ENCODE measurements at regions not wholly inside any gene's neighbourhood (a gene's known extent, or its start where the extent isn't known, plus 50 kb on each side); places are given as distances from the start of the nearest gene placed in this dataset.

GRCh38 chr13:99893567-99893966 is 78.0 kb downstream of the ZIC5 start:
- H3K9me3 ChIP-seq (ENCODE audit: control insufficient read depth in 2 of 2, insufficient read depth in 1 of 2, low read depth in 1 of 2, low read length in 1 of 2), result no peaks in the 10 kb centered on the region
- H3K27ac ChIP-seq (ENCODE audit: low read depth in 2 of 2, low read length in 1 of 2), result no peak overlapping the region
- 88 to 94% methylated on average over 9 of the region's 9 CpGs for WGBS, 2 donors
- no peaks in the 10 kb centered on the region for H3K36me3 ChIP-seq (ENCODE audit: control insufficient read depth in 2 of 2, insufficient read depth in 2 of 2, low read length in 1 of 2)
- peaks cover 4 to 6% of the 10 kb centered on the region in 2 donors for H3K4me1 ChIP-seq (ENCODE audit: control insufficient read depth in 2 of 2, insufficient read depth in 2 of 2, low read length in 1 of 2)
- no peak overlapping the region for H3K4me3 ChIP-seq (ENCODE audit: low read depth in 1 of 2, low read length in 2 of 2)
- H3K27me3 ChIP-seq (ENCODE audit: control insufficient read depth in 1 of 2, insufficient read depth in 2 of 2, low read length in 2 of 2), result peaks cover 3 to 12% of the 10 kb centered on the region in 2 donors

DNA sequence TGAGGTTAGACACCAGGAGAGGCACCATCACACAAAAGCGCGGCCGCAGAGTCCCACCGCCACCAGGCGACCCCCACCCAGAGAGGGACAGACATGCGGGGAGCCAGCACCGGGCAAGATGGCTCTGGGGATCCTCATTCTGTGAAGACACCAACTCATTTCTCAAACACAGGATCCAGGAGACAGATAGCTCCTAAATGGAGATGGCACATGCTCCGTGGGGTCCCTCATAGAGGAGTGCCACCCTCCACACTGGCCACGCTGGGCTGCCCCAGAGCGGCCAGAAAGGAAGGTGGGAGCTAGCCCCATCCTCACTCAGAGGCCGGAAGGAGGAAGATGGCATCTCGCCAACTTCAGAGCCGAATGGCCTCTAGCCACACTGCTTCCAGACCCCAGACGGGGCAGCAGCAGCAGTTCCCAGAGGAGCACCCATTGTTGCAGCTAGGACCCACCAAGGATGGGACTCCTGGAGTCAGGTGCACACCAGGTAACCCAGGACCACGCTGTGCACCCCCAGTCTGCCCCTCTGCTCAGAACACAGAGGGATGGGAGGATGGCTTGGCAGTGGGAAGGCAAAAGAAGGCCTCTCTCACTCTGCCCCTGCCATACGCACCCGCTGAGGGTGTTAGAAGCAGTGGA is 78.6 kb downstream of the ZIC5 start:
- Histone ChIP-seq H3K27ac (ENCODE audit: low read depth in 2 of 2, low read length in 1 of 2) (no peak overlapping the region), H3K4me1 (ENCODE audit: control insufficient read depth in 2 of 2, insufficient read depth in 2 of 2, low read length in 1 of 2) (peaks cover 4 to 6% of the 10 kb centered on the region in 2 donors), H3K27me3 (ENCODE audit: control insufficient read depth in 1 of 2, insufficient read depth in 2 of 2, low read length in 2 of 2) (peaks cover 3 to 12% of the 10 kb centered on the region in 2 donors), H3K36me3 (ENCODE audit: control insufficient read depth in 2 of 2, insufficient read depth in 2 of 2, low read length in 1 of 2) (no peaks in the 10 kb centered on the region), H3K4me3 (ENCODE audit: low read depth in 1 of 2, low read length in 2 of 2) (no peak overlapping the region), H3K9me3 (ENCODE audit: control insufficient read depth in 2 of 2, insufficient read depth in 1 of 2, low read depth in 1 of 2, low read length in 1 of 2) (no peaks in the 10 kb centered on the region)
- WGBS, 2 donors, result 93 to 94% methylated on average over 17 of the region's 17 CpGs

GRCh38 chr13:99892196-99892613 is 79.4 kb downstream of the ZIC5 start:
- H3K4me1 ChIP-seq (ENCODE audit: control insufficient read depth in 2 of 2, insufficient read depth in 2 of 2, low read length in 1 of 2), result peaks cover 4 to 6% of the 10 kb centered on the region in 2 donors
- peaks cover 3 to 12% of the 10 kb centered on the region in 2 donors for H3K27me3 ChIP-seq (ENCODE audit: control insufficient read depth in 1 of 2, insufficient read depth in 2 of 2, low read length in 2 of 2)
- no peaks in the 10 kb centered on the region for H3K9me3 ChIP-seq (ENCODE audit: control insufficient read depth in 2 of 2, insufficient read depth in 1 of 2, low read depth in 1 of 2, low read length in 1 of 2)
- no peak overlapping the region for H3K27ac ChIP-seq (ENCODE audit: low read depth in 2 of 2, low read length in 1 of 2)
- H3K36me3 ChIP-seq (ENCODE audit: control insufficient read depth in 2 of 2, insufficient read depth in 2 of 2, low read length in 1 of 2), result no peaks in the 10 kb centered on the region
- no peak overlapping the region for H3K4me3 ChIP-seq (ENCODE audit: low read depth in 1 of 2, low read length in 2 of 2)
- 76 to 80% methylated on average over 8 of the region's 8 CpGs for WGBS, 2 donors

DNA sequence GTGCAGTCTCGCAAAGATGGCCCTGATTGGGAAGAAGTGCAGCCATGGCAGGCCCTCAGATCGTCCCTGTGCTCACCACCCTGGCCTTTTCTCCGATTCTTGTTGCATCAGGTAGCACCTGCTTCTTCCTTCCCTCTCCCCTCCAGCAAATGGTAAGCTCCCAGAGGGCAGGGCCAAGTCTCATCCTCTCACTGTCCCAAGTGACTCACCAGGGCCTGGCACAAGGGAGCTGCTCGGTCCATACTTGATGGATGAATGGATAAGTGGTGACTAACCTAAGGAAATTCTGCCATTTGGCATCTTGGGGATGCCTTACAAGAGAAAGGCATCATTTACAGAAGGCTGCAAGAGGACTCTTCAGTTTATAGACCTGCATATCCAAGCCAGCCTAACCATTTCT is 84.9 kb downstream of the ZIC5 start:
- Histone ChIP-seq H3K4me3 (ENCODE audit: low read depth in 1 of 2, low read length in 2 of 2) (no peak overlapping the region), H3K4me1 (ENCODE audit: control insufficient read depth in 2 of 2, insufficient read depth in 2 of 2, low read length in 1 of 2) (no peaks in the 10 kb centered on the region), H3K27ac (ENCODE audit: low read depth in 2 of 2, low read length in 1 of 2) (no peak overlapping the region), H3K36me3 (ENCODE audit: control insufficient read depth in 2 of 2, insufficient read depth in 2 of 2, low read length in 1 of 2) (no peaks in the 10 kb centered on the region), H3K27me3 (ENCODE audit: control insufficient read depth in 1 of 2, insufficient read depth in 2 of 2, low read length in 2 of 2) (no peaks in the 10 kb centered on the region), H3K9me3 (ENCODE audit: control insufficient read depth in 2 of 2, insufficient read depth in 1 of 2, low read depth in 1 of 2, low read length in 1 of 2) (no peaks in the 10 kb centered on the region)
- 87 to 94% methylated on average over 4 of the region's 4 CpGs for WGBS, 2 donors

DNA sequence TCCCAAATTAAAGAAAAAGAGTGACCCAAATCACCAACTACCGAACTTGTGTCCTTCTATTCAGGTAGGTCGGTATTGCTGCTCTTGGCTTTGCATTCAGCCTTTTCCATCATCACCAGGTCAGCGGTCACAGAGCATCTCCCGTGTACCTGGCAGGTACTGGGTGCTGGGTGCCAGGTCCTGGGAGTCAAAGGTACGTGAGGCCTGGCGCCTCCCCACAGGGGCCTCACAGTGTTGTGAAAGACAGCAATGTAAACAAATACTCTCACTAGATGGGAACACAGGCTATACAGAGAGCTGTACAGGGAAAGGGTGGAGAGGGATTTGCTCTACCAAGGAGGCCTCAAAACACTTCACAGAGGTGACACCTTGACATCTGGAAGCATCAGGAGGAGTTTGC is 86.7 kb downstream of the ZIC5 start:
- H3K27me3 ChIP-seq (ENCODE audit: control insufficient read depth in 1 of 2, insufficient read depth in 2 of 2, low read length in 2 of 2), result no peaks in the 10 kb centered on the region
- H3K4me3 ChIP-seq (ENCODE audit: low read depth in 1 of 2, low read length in 2 of 2), result no peak overlapping the region
- WGBS, 2 donors, result 69 to 83% methylated on average over 6 of the region's 6 CpGs
- no peaks in the 10 kb centered on the region for H3K36me3 ChIP-seq (ENCODE audit: control insufficient read depth in 2 of 2, insufficient read depth in 2 of 2, low read length in 1 of 2)
- H3K27ac ChIP-seq (ENCODE audit: low read depth in 2 of 2, low read length in 1 of 2), result no peak overlapping the region
- H3K9me3 ChIP-seq (ENCODE audit: control insufficient read depth in 2 of 2, insufficient read depth in 1 of 2, low read depth in 1 of 2, low read length in 1 of 2), result no peaks in the 10 kb centered on the region
- no peaks in the 10 kb centered on the region for H3K4me1 ChIP-seq (ENCODE audit: control insufficient read depth in 2 of 2, insufficient read depth in 2 of 2, low read length in 1 of 2)

DNA sequence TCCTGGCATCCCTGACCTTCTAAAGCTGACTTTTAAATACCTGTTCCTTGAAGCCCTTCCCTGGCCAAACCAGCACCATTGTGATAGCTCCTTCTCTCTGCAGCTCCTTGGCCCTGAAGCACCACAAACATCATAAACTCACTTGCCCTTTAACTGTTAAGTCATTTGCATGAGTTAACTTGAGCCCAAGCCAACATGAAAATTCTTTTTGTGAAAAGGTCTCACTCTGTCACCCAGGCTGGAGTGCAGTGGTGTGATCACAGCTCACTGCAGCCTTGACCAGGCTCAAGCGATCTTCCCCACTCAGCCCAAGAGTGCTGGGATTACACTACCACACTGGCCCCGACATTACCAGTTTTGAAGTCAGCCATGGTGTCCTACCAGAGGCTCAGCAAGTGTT is 87.8 kb downstream of the ZIC5 start:
- H3K27me3 ChIP-seq (ENCODE audit: control insufficient read depth in 1 of 2, insufficient read depth in 2 of 2, low read length in 2 of 2), result no peaks in the 10 kb centered on the region
- H3K4me3 ChIP-seq (ENCODE audit: low read depth in 1 of 2, low read length in 2 of 2), result no peak overlapping the region
- WGBS, 2 donors, result 92 to 93% methylated on average over 2 of the region's 2 CpGs
- H3K36me3 ChIP-seq (ENCODE audit: control insufficient read depth in 2 of 2, insufficient read depth in 2 of 2, low read length in 1 of 2), result no peaks in the 10 kb centered on the region
- H3K4me1 ChIP-seq (ENCODE audit: control insufficient read depth in 2 of 2, insufficient read depth in 2 of 2, low read length in 1 of 2), result no peaks in the 10 kb centered on the region
- no peak overlapping the region for H3K27ac ChIP-seq (ENCODE audit: low read depth in 2 of 2, low read length in 1 of 2)
- no peaks in the 10 kb centered on the region for H3K9me3 ChIP-seq (ENCODE audit: control insufficient read depth in 2 of 2, insufficient read depth in 1 of 2, low read depth in 1 of 2, low read length in 1 of 2)

GRCh38 chr13:99878921-99879610 is 92.5 kb downstream of the ZIC5 start:
- no peaks in the 10 kb centered on the region for H3K36me3 ChIP-seq (ENCODE audit: control insufficient read depth in 2 of 2, insufficient read depth in 2 of 2, low read length in 1 of 2)
- no peaks in the 10 kb centered on the region for H3K9me3 ChIP-seq (ENCODE audit: control insufficient read depth in 2 of 2, insufficient read depth in 1 of 2, low read depth in 1 of 2, low read length in 1 of 2)
- no peak overlapping the region for H3K4me3 ChIP-seq (ENCODE audit: low read depth in 1 of 2, low read length in 2 of 2)
- no peak overlapping the region for H3K27ac ChIP-seq (ENCODE audit: low read depth in 2 of 2, low read length in 1 of 2)
- H3K27me3 ChIP-seq (ENCODE audit: control insufficient read depth in 1 of 2, insufficient read depth in 2 of 2, low read length in 2 of 2), result no peaks in the 10 kb centered on the region
- 78 to 80% methylated on average over 13 of the region's 13 CpGs for WGBS, 2 donors
- H3K4me1 ChIP-seq (ENCODE audit: control insufficient read depth in 2 of 2, insufficient read depth in 2 of 2, low read length in 1 of 2), result no peaks in the 10 kb centered on the region

DNA sequence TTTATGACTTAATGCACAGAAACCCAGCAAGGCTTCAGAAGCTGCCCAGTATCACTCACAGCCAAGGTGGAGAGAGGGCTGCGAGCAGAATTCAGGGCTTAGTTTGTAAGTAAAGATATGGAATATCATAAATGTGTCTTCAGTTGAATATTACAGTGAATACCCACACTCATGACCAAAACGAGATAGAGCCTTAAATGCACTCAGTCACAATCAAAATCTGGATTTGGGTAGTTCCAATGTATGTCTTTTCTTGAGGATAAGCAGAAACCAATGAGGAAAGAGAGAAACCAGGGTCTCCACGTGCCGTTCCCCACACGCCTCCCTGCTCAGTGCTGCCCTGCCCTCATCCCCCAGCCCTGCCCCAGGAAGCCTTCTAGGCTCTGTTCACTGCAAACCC is 94.9 kb downstream of the ZIC5 start:
- Histone ChIP-seq H3K9me3 (ENCODE audit: control insufficient read depth in 2 of 2, insufficient read depth in 1 of 2, low read depth in 1 of 2, low read length in 1 of 2) (no peaks in the 10 kb centered on the region), H3K27ac (ENCODE audit: low read depth in 2 of 2, low read length in 1 of 2) (no peak overlapping the region), H3K36me3 (ENCODE audit: control insufficient read depth in 2 of 2, insufficient read depth in 2 of 2, low read length in 1 of 2) (no peaks in the 10 kb centered on the region), H3K4me3 (ENCODE audit: low read depth in 1 of 2, low read length in 2 of 2) (no peak overlapping the region), H3K27me3 (ENCODE audit: control insufficient read depth in 1 of 2, insufficient read depth in 2 of 2, low read length in 2 of 2) (no peaks in the 10 kb centered on the region), H3K4me1 (ENCODE audit: control insufficient read depth in 2 of 2, insufficient read depth in 2 of 2, low read length in 1 of 2) (no peaks in the 10 kb centered on the region)
- WGBS, 2 donors, result 90 to 94% methylated on average over 5 of the region's 5 CpGs

GRCh38 chr13:99875391-99875790 is 96.2 kb downstream of the ZIC5 start:
- Histone ChIP-seq H3K36me3 (ENCODE audit: control insufficient read depth in 2 of 2, insufficient read depth in 2 of 2, low read length in 1 of 2) (no peaks in the 10 kb centered on the region), H3K27me3 (ENCODE audit: control insufficient read depth in 1 of 2, insufficient read depth in 2 of 2, low read length in 2 of 2) (no peaks in the 10 kb centered on the region), H3K27ac (ENCODE audit: low read depth in 2 of 2, low read length in 1 of 2) (no peak overlapping the region), H3K4me1 (ENCODE audit: control insufficient read depth in 2 of 2, insufficient read depth in 2 of 2, low read length in 1 of 2) (no peaks in the 10 kb centered on the region), H3K9me3 (ENCODE audit: control insufficient read depth in 2 of 2, insufficient read depth in 1 of 2, low read depth in 1 of 2, low read length in 1 of 2) (no peaks in the 10 kb centered on the region), H3K4me3 (ENCODE audit: low read depth in 1 of 2, low read length in 2 of 2) (no peak overlapping the region)
- 86 to 88% methylated on average over 6 of the region's 6 CpGs for WGBS, 2 donors
